ENCODE measurements at regions not wholly inside any gene's neighbourhood (a gene's known extent, or its start where the extent isn't known, plus 50 kb on each side); places are given as distances from the start of the nearest gene placed in this dataset.

- Histone ChIP-seq H3K4me1 (ENCODE audit: insufficient read depth, low read length) (peaks cover 4% of the 10 kb centered on the region), H3K9me3 (ENCODE audit: low read depth, low read length) (no peaks in the 10 kb centered on the region), H3K4me3 (ENCODE audit: low read length) (no peak overlapping the region), H3K27me3 (ENCODE audit: insufficient read depth, low read length) (peaks cover 47% of the 10 kb centered on the region)
These were observed 75.2 kb downstream of the RHCG start for GRCh38 chr15:89421219-89421618.

GRCh38 chr15:89419370-89419984 lies 76.9 kb downstream of the RHCG start:
- H3K27me3 ChIP-seq (ENCODE audit: insufficient read depth, low read length) = peaks cover 63% of the 10 kb centered on the region
- no peaks in the 10 kb centered on the region for H3K9me3 ChIP-seq (ENCODE audit: low read depth, low read length)
- H3K4me1 ChIP-seq (ENCODE audit: insufficient read depth, low read length) = peaks cover 8% of the 10 kb centered on the region
- H3K4me3 ChIP-seq (ENCODE audit: low read length) = no peak overlapping the region

GRCh38 chr15:89417206-89417725 lies 79.1 kb downstream of the RHCG start:
- Histone ChIP-seq H3K4me3 (ENCODE audit: low read length) (no peak overlapping the region), H3K27me3 (ENCODE audit: insufficient read depth, low read length) (peaks cover 79% of the 10 kb centered on the region), H3K9me3 (ENCODE audit: low read depth, low read length) (no peaks in the 10 kb centered on the region), H3K4me1 (ENCODE audit: insufficient read depth, low read length) (peaks cover 8% of the 10 kb centered on the region)

- Histone ChIP-seq H3K27me3 (ENCODE audit: insufficient read depth, low read length) (peaks cover 85% of the 10 kb centered on the region), H3K9me3 (ENCODE audit: low read depth, low read length) (no peaks in the 10 kb centered on the region), H3K4me3 (ENCODE audit: low read length) (no peak overlapping the region), H3K4me1 (ENCODE audit: insufficient read depth, low read length) (peaks cover 12% of the 10 kb centered on the region)
These were observed 79.8 kb downstream of the RHCG start for GRCh38 chr15:89416339-89417183.

GRCh38 chr15:89414571-89414970 lies 79.9 kb upstream of the POLG start:
- H3K9me3 ChIP-seq (ENCODE audit: low read depth, low read length) = no peaks in the 10 kb centered on the region
- no peak overlapping the region for H3K4me3 ChIP-seq (ENCODE audit: low read length)
- H3K27me3 ChIP-seq (ENCODE audit: insufficient read depth, low read length) = peaks cover 97% of the 10 kb centered on the region
- peaks cover 21% of the 10 kb centered on the region for H3K4me1 ChIP-seq (ENCODE audit: insufficient read depth, low read length)

- no peaks in the 10 kb centered on the region for H3K9me3 ChIP-seq (ENCODE audit: low read depth, low read length)
These were observed 79.3 kb upstream of the POLG start for GRCh38 chr15:89413877-89414276.

GRCh38 chr15:89412905-89413411 lies 78.3 kb upstream of the POLG start:
- H3K9me3 ChIP-seq (ENCODE audit: low read depth, low read length) = no peaks in the 10 kb centered on the region
- peaks cover 97% of the 10 kb centered on the region for H3K27me3 ChIP-seq (ENCODE audit: insufficient read depth, low read length)
- no peak overlapping the region for H3K4me3 ChIP-seq (ENCODE audit: low read length)
- H3K4me1 ChIP-seq (ENCODE audit: insufficient read depth, low read length) = peaks cover 37% of the 10 kb centered on the region

More at GRCh38 chr15:89413877-89414276, 79.3 kb upstream of the POLG start:
- no peak overlapping the region for H3K4me3 ChIP-seq (ENCODE audit: low read length)
- H3K27me3 ChIP-seq (ENCODE audit: insufficient read depth, low read length) = peaks cover 97% of the 10 kb centered on the region
- H3K4me1 ChIP-seq (ENCODE audit: insufficient read depth, low read length) = peaks cover 28% of the 10 kb centered on the region

GRCh38 chr15:89410039-89410435 lies 75.4 kb upstream of the POLG start:
- peaks cover 56% of the 10 kb centered on the region for H3K4me1 ChIP-seq (ENCODE audit: insufficient read depth, low read length)
- H3K9me3 ChIP-seq (ENCODE audit: low read depth, low read length) = no peaks in the 10 kb centered on the region
- peaks cover 99% of the 10 kb centered on the region for H3K27me3 ChIP-seq (ENCODE audit: insufficient read depth, low read length)
- no peak overlapping the region for H3K4me3 ChIP-seq (ENCODE audit: low read length)

- Histone ChIP-seq H3K4me3 (ENCODE audit: low read length) (peak overlapping the region; percentile 10), H3K9me3 (ENCODE audit: low read depth, low read length) (no peaks in the 10 kb centered on the region), H3K27me3 (ENCODE audit: insufficient read depth, low read length) (peaks cover 99% of the 10 kb centered on the region), H3K4me1 (ENCODE audit: insufficient read depth, low read length) (peaks cover 56% of the 10 kb centered on the region)
These were observed 74.8 kb upstream of the POLG start for GRCh38 chr15:89409184-89410038.

GRCh38 chr15:89408372-89409183 lies 74.0 kb upstream of the POLG start:
- H3K4me3 ChIP-seq (ENCODE audit: low read length) = peak overlapping the region; percentile 10
- peaks cover 56% of the 10 kb centered on the region for H3K4me1 ChIP-seq (ENCODE audit: insufficient read depth, low read length)
- H3K9me3 ChIP-seq (ENCODE audit: low read depth, low read length) = no peaks in the 10 kb centered on the region
- H3K27me3 ChIP-seq (ENCODE audit: insufficient read depth, low read length) = peaks cover 99% of the 10 kb centered on the region

GRCh38 chr15:89406940-89407607 lies 72.5 kb upstream of the POLG start:
- Histone ChIP-seq H3K4me1 (ENCODE audit: insufficient read depth, low read length) (peaks cover 64% of the 10 kb centered on the region), H3K4me3 (ENCODE audit: low read length) (no peak overlapping the region), H3K9me3 (ENCODE audit: low read depth, low read length) (no peaks in the 10 kb centered on the region), H3K27me3 (ENCODE audit: insufficient read depth, low read length) (peaks cover 99% of the 10 kb centered on the region)

GRCh38 chr15:89406218-89406939 lies 71.8 kb upstream of the POLG start:
- H3K4me1 ChIP-seq (ENCODE audit: insufficient read depth, low read length) = peaks cover 65% of the 10 kb centered on the region
- H3K4me3 ChIP-seq (ENCODE audit: low read length) = no peak overlapping the region
- peaks cover 99% of the 10 kb centered on the region for H3K27me3 ChIP-seq (ENCODE audit: insufficient read depth, low read length)
- no peaks in the 10 kb centered on the region for H3K9me3 ChIP-seq (ENCODE audit: low read depth, low read length)

GRCh38 chr15:89405494-89405893 lies 70.9 kb upstream of the POLG start:
- H3K4me1 ChIP-seq (ENCODE audit: insufficient read depth, low read length) = peaks cover 66% of the 10 kb centered on the region
- H3K4me3 ChIP-seq (ENCODE audit: low read length) = no peak overlapping the region
- no peaks in the 10 kb centered on the region for H3K9me3 ChIP-seq (ENCODE audit: low read depth, low read length)
- peaks cover 100% of the 10 kb centered on the region for H3K27me3 ChIP-seq (ENCODE audit: insufficient read depth, low read length)

Data from mononuclear cell (primary cell).